Glutamatergic neuron (in vitro differentiated cells): ENCODE measurements at regions not wholly inside any gene's neighbourhood (a gene's known extent, or its start where the extent isn't known, plus 50 kb on each side); places are given as distances from the start of the nearest gene placed in this dataset.

Source experiments
- DNase-seq: peaks from one replicate; pipeline ENCODE4 v3.0.0; 2022
- H3K27ac Mint-ChIP-seq: one replicate; pipeline ENCODE4 v1.8.0; 2020; ENCODE audit warnings: mild to moderate bottlenecking, mixed read lengths, inconsistent platforms; ENCODE audit not compliant: unreplicated experiment
- H3K27me3 Mint-ChIP-seq: one replicate; pipeline ENCODE4 v1.8.0; 2020; ENCODE audit warnings: mild to moderate bottlenecking, moderate library complexity, mixed read lengths, inconsistent platforms; ENCODE audit not compliant: unreplicated experiment
- H3K36me3 Mint-ChIP-seq: one replicate; pipeline ENCODE4 v1.8.0; 2020; ENCODE audit warnings: mild to moderate bottlenecking, mixed read lengths, inconsistent platforms; ENCODE audit not compliant: unreplicated experiment
- H3K4me1 Mint-ChIP-seq: one replicate; pipeline ENCODE4 v1.8.0; 2020; ENCODE audit warnings: mild to moderate bottlenecking, low read depth, mixed read lengths, inconsistent platforms; ENCODE audit not compliant: unreplicated experiment
- H3K4me3 Mint-ChIP-seq: one replicate; pipeline ENCODE4 v1.8.0; 2020; ENCODE audit warnings: mild to moderate bottlenecking, mixed read lengths, inconsistent platforms; ENCODE audit not compliant: unreplicated experiment
- H3K9me3 Mint-ChIP-seq: one replicate; pipeline ENCODE4 v1.8.0; 2020; ENCODE audit warnings: mild to moderate bottlenecking, moderate library complexity, mixed read lengths, inconsistent platforms; ENCODE audit not compliant: unreplicated experiment
- CTCF ChIP-seq: fragments of 200-600 bp; sonication (generic); IDR thresholded peaks from one replicate; pipeline ENCODE4 v1.5.0; 2021; ENCODE audit not compliant: partially characterized antibody, unreplicated experiment

GRCh38 chr13:58144616-58145015 lies 513.1 kb downstream of the PCDH17 start:
- H3K4me1 Mint-ChIP-seq, result no peaks in the 10 kb centered on the region
- no peak for DNase-seq
- peaks cover 4% of the 10 kb centered on the region for H3K9me3 Mint-ChIP-seq
- H3K36me3 Mint-ChIP-seq, result no peaks in the 10 kb centered on the region
- no peaks in the 10 kb centered on the region for H3K27me3 Mint-ChIP-seq
- no peak for TF ChIP-seq CTCF
- no peak overlapping the region for H3K4me3 Mint-ChIP-seq
- H3K27ac Mint-ChIP-seq, result no peak overlapping the region

- no peak for DNase-seq
- Mint-ChIP-seq H3K9me3 (no peaks in the 10 kb centered on the region), H3K4me3 (no peak overlapping the region), H3K27me3 (no peaks in the 10 kb centered on the region), H3K36me3 (no peaks in the 10 kb centered on the region), H3K4me1 (no peaks in the 10 kb centered on the region), H3K27ac (no peak overlapping the region)
- no peak for TF ChIP-seq CTCF
Observed at GRCh38 chr13:58151452-58151851, 519.9 kb downstream of the PCDH17 start.

- H3K9me3 Mint-ChIP-seq, result no peaks in the 10 kb centered on the region
- H3K4me1 Mint-ChIP-seq, result no peaks in the 10 kb centered on the region
- H3K27ac Mint-ChIP-seq, result no peak overlapping the region
Observed at GRCh38 chr13:58160980-58161379, 529.4 kb downstream of the PCDH17 start.

GRCh38 chr13:58165617-58166016 lies 534.1 kb downstream of the PCDH17 start:
- TF ChIP-seq CTCF, result no peak
- Mint-ChIP-seq H3K27me3 (no peaks in the 10 kb centered on the region), H3K9me3 (no peaks in the 10 kb centered on the region), H3K27ac (no peak overlapping the region), H3K36me3 (no peaks in the 10 kb centered on the region), H3K4me1 (no peaks in the 10 kb centered on the region), H3K4me3 (no peak overlapping the region)
- no peak for DNase-seq

More at GRCh38 chr13:58160980-58161379, 529.4 kb downstream of the PCDH17 start:
- Mint-ChIP-seq H3K36me3 (no peaks in the 10 kb centered on the region), H3K4me3 (no peak overlapping the region), H3K27me3 (no peaks in the 10 kb centered on the region)
- DNase-seq, result no peak
- TF ChIP-seq CTCF, result no peak

GRCh38 chr13:58181111-58181510 lies 549.6 kb downstream of the PCDH17 start:
- no peak overlapping the region for H3K4me3 Mint-ChIP-seq
- H3K27ac Mint-ChIP-seq, result no peak overlapping the region
- peaks cover 4% of the 10 kb centered on the region for H3K36me3 Mint-ChIP-seq
- no peak for TF ChIP-seq CTCF
- H3K4me1 Mint-ChIP-seq, result no peaks in the 10 kb centered on the region
- peaks cover 5% of the 10 kb centered on the region for H3K9me3 Mint-ChIP-seq
- DNase-seq, result no peak
- H3K27me3 Mint-ChIP-seq, result peaks cover 2% of the 10 kb centered on the region
